ENCODE measurements at regions not wholly inside any gene's neighbourhood (a gene's known extent, or its start where the extent isn't known, plus 50 kb on each side); places are given as distances from the start of the nearest gene placed in this dataset.
A peak's percentile ranks its signal among the peaks of the same experiment; 100 is the strongest.

DNA sequence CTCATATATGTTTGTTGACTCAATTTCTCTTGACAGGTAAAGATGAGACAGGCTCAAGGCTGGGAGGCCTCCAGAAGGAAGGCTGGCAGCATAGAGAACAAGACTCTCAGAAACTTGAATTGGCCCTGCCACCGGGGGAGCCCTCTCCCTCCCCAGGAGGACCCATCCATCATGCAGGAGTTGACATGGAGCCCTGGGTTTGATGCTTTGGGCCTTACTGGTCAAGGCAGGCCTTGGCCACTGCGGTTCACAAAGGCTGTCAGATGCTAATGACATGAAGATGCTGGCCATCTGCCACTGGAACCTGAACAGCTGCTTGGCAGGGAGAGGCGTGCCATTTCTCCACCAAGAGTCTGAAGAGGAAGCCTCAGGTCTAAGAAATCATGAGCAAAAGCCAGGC, 193.6 kb downstream of the MTCL1 start:
- H3K36me3 ChIP-seq (ENCODE audit: control insufficient read depth, low read length), result no peaks in the 10 kb centered on the region
- H3K9me2 ChIP-seq (replicated peaks; ENCODE audit: control insufficient read depth, low read length), result no peaks in the 10 kb centered on the region
- peaks cover 13% of the 10 kb centered on the region for H3K4me1 ChIP-seq (ENCODE audit: control insufficient read depth, low read length)
- H4K20me1 ChIP-seq (ENCODE audit: control insufficient read depth, insufficient read depth, low read depth, low read length), result no peaks in the 10 kb centered on the region
- H3K27ac ChIP-seq (ENCODE audit: low read depth, low read length), result no peak overlapping the region
- H3K79me2 ChIP-seq (ENCODE audit: control insufficient read depth, low read length), result no peaks in the 10 kb centered on the region
- H3K27me3 ChIP-seq (ENCODE audit: control insufficient read depth, low read length), result no peaks in the 10 kb centered on the region
- no peaks in the 10 kb centered on the region for H3F3A ChIP-seq (ENCODE audit: control insufficient read depth, insufficient read depth)
- H3K9me3 ChIP-seq (ENCODE audit: control insufficient read depth, insufficient read depth, low read length), result peaks cover 2% of the 10 kb centered on the region; the same call in 1 of the 2 replicates
- no peak for TF ChIP-seq EZH2phosphoT487 (IDR thresholded peaks at IDR 0.05; ENCODE audit: borderline replicate concordance, low read length)
- TF ChIP-seq, protein P1, sequence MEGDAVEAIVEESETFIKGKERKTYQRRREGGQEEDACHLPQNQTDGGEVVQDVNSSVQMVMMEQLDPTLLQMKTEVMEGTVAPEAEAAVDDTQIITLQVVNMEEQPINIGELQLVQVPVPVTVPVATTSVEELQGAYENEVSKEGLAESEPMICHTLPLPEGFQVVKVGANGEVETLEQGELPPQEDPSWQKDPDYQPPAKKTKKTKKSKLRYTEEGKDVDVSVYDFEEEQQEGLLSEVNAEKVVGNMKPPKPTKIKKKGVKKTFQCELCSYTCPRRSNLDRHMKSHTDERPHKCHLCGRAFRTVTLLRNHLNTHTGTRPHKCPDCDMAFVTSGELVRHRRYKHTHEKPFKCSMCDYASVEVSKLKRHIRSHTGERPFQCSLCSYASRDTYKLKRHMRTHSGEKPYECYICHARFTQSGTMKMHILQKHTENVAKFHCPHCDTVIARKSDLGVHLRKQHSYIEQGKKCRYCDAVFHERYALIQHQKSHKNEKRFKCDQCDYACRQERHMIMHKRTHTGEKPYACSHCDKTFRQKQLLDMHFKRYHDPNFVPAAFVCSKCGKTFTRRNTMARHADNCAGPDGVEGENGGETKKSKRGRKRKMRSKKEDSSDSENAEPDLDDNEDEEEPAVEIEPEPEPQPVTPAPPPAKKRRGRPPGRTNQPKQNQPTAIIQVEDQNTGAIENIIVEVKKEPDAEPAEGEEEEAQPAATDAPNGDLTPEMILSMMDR (IDR thresholded peaks at IDR 0.05; ENCODE audit: low read depth, low read length, poor library complexity, severe bottlenecking), result no peak
- no peak overlapping the region for H3K4me2 ChIP-seq (ENCODE audit: low read length)
- no peak overlapping the region for H3K4me3 ChIP-seq (ENCODE audit: low read length)

DNA sequence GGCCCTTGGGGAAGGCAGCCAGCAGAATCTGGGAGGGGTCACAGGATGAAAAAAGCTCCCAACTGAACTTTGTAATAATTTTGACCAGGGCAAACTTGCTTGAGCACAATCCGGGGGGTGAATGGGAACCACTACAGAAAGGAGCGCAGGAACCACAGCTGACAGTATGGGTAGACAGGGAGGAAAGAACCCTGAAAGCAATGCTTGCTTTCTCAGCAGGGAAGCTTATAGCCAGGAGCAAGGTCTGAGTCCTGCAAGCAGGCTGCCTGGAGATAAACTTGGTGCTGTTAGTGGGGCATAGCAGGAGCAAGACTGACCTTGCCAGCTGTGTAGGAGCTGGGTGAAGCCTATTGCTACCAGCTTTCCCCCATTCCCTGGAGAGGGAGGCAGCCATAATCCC, 195.2 kb downstream of the MTCL1 start:
- Histone ChIP-seq H3K9me2 (replicated peaks; ENCODE audit: control insufficient read depth, low read length) (no peaks in the 10 kb centered on the region), H3K4me2 (ENCODE audit: low read length) (no peak overlapping the region), H3K9me3 (ENCODE audit: control insufficient read depth, insufficient read depth, low read length) (peaks cover 8% of the 10 kb centered on the region; the same call in 1 of the 2 replicates), H3K79me2 (ENCODE audit: control insufficient read depth, low read length) (no peaks in the 10 kb centered on the region), H4K20me1 (ENCODE audit: control insufficient read depth, insufficient read depth, low read depth, low read length) (no peaks in the 10 kb centered on the region), H3F3A (ENCODE audit: control insufficient read depth, insufficient read depth) (no peaks in the 10 kb centered on the region), H3K27me3 (ENCODE audit: control insufficient read depth, low read length) (no peaks in the 10 kb centered on the region), H3K4me3 (ENCODE audit: low read length) (no peak overlapping the region), H3K36me3 (ENCODE audit: control insufficient read depth, low read length) (no peaks in the 10 kb centered on the region), H3K27ac (ENCODE audit: low read depth, low read length) (no peak overlapping the region), H3K4me1 (ENCODE audit: control insufficient read depth, low read length) (peaks cover 13% of the 10 kb centered on the region)
- TF ChIP-seq, protein P1 (IDR thresholded peaks at IDR 0.05; ENCODE audit: low read depth, low read length, poor library complexity, severe bottlenecking), result no peak
- TF ChIP-seq EZH2phosphoT487 (IDR thresholded peaks at IDR 0.05; ENCODE audit: borderline replicate concordance, low read length), result no peak

DNA sequence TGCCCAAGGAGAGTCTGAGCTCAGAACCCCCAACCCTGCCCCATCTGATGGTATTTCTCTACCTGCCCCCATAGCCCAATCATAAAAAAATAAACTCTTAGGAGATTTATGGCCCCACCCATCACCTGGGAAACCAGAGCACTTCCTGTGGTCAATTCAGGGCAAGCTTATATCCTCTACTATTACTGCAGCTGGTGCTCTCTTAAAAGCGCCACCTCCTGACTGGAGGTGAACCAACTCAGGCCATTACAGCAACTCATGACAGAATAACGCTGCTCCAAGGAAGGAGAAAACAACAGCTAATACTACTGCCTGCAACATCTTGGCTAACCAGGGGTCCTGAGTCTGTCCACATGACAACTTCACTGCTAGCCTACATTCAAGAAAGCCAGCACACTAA, 195.7 kb downstream of the MTCL1 start:
- no peak for TF ChIP-seq EZH2phosphoT487 (IDR thresholded peaks at IDR 0.05; ENCODE audit: borderline replicate concordance, low read length)
- TF ChIP-seq, protein P1 (IDR thresholded peaks at IDR 0.05; ENCODE audit: low read depth, low read length, poor library complexity, severe bottlenecking), result peak; percentile 32
- no peaks in the 10 kb centered on the region for H4K20me1 ChIP-seq (ENCODE audit: control insufficient read depth, insufficient read depth, low read depth, low read length)
- peaks cover 13% of the 10 kb centered on the region for H3K4me1 ChIP-seq (ENCODE audit: control insufficient read depth, low read length)
- no peaks in the 10 kb centered on the region for H3K36me3 ChIP-seq (ENCODE audit: control insufficient read depth, low read length)
- H3K9me3 ChIP-seq (ENCODE audit: control insufficient read depth, insufficient read depth, low read length), result peaks cover 8% of the 10 kb centered on the region; the same call in 1 of the 2 replicates
- H3K4me2 ChIP-seq (ENCODE audit: low read length), result no peak overlapping the region
- H3K9me2 ChIP-seq (replicated peaks; ENCODE audit: control insufficient read depth, low read length), result no peaks in the 10 kb centered on the region
- H3K79me2 ChIP-seq (ENCODE audit: control insufficient read depth, low read length), result no peaks in the 10 kb centered on the region
- no peaks in the 10 kb centered on the region for H3K27me3 ChIP-seq (ENCODE audit: control insufficient read depth, low read length)
- H3F3A ChIP-seq (ENCODE audit: control insufficient read depth, insufficient read depth), result no peaks in the 10 kb centered on the region
- H3K4me3 ChIP-seq (ENCODE audit: low read length), result no peak overlapping the region
- H3K27ac ChIP-seq (ENCODE audit: low read depth, low read length), result no peak overlapping the region
